Kidney (tissue), 13 donors: ENCODE measurements at regions not wholly inside any gene's neighbourhood (a gene's known extent, or its start where the extent isn't known, plus 50 kb on each side); places are given as distances from the start of the nearest gene placed in this dataset.

ENCODE experiments used
- DNase-seq, 5 donors: peaks; one replicate each; pipeline ENCODE4 v3.0.0-alpha.2; 2013 to 2020
- FAIRE-seq: peaks from 2 replicates; lab custom pipeline; 2012; peaks lifted over from hg19 to GRCh38; lab: Jason Lieb, UNC
- H3K27ac ChIP-seq, 2 donors: one replicate each; pipeline ENCODE4 v1.7.0; 2013; ENCODE audit warnings: low read depth in 2 of 2, low read length in 2 of 2, inconsistent platforms in 1 of 2
- H3K27me3 ChIP-seq: one replicate; pipeline ENCODE4 v1.7.1; 2013; ENCODE audit warnings: low read length, inconsistent platforms; ENCODE audit not compliant: control insufficient read depth, insufficient read depth
- H3K36me3 ChIP-seq, 3 donors: one replicate each; pipeline versions ENCODE4 v1.7.0 to v1.7.1; 2013; ENCODE audit warnings: low read length in 3 of 3, control low read depth in 1 of 3, inconsistent platforms in 1 of 3; ENCODE audit not compliant: insufficient read depth in 3 of 3, control insufficient read depth in 2 of 3
- H3K4me1 ChIP-seq, 3 donors: one replicate each; pipeline versions ENCODE4 v1.7.0 to v1.7.1; 2013; ENCODE audit warnings: low read length in 3 of 3, inconsistent platforms in 1 of 3, low read depth in 1 of 3; ENCODE audit not compliant: control insufficient read depth in 2 of 3, insufficient read depth in 2 of 3
- H3K4me3 ChIP-seq, 3 donors: one replicate each; pipeline versions ENCODE4 v1.7.0 to v1.8.1; 2013; ENCODE audit warnings: low read length in 3 of 3, control low read depth in 1 of 3, inconsistent platforms in 1 of 3
- H3K9ac ChIP-seq, 3 donors: one replicate each; pipeline versions ENCODE4 v1.7.0 to v1.7.1; 2013; ENCODE audit warnings: low read length in 3 of 3, control low read depth in 1 of 3, inconsistent platforms in 1 of 3
- H3K9me3 ChIP-seq, 3 donors: one replicate each; pipeline versions ENCODE4 v1.7.0 to v1.7.1; 2013; ENCODE audit warnings: low read length in 3 of 3, control low read depth in 1 of 3, inconsistent platforms in 1 of 3; ENCODE audit not compliant: control insufficient read depth in 2 of 3, insufficient read depth in 1 of 3
- intact Hi-C: fragments of 100-400 bp; cut with DNase I; formaldehyde crosslinking; loops from one replicate; pipeline ENCODE4 v1.11.1; 2022
- TF ChIP-seq, protein P1 (sequence below): IDR thresholded peaks from 3 replicates; pipeline ENCODE4 v1.5.1; 2012; ENCODE audit warnings: mild to moderate bottlenecking, moderate library complexity, borderline replicate concordance; ENCODE audit not compliant: insufficient read depth; ENCODE audit errors: extremely low read depth
- donor health status: control.
- donor health status: control.
- donor health status: control.
- donor health status: control.
- donor health status: control.
- donor health status: DM: yes; HTN: yes; CAD: no.
- donor health status: Normal renal cell carcinoma (clear cell type).

DNA sequence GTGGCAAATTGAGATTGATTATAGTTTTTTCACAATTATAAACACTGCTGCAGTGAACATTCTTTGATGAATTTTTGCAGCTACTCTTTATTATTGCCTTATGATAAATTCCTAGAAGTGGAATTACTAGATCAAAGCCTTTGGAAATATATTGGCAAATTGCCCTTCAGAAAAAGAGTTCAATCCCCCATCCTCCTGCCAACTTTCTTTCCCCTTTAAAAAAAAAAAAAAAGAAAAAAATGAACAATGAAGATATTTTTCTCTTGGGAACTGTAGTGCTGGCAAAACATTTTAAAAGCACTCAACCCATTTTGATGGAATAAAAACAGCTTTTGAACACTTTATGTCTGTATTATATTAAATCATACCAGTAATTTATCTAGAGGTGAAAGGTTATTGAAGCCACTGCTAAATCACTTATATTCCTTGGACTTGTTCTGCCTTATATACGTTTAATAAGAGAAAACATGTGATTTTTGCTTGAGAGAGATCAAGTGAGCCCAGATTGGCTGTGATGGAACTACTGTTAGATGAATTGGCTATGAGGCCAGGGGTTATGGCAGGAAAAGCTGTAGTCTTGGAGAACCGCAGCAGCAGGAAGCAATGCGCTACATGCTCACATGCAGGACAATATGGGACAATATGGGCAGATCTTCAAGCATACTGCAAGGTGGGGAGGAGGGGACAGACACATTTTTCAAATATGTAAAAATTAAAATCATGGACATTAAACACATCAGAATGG lies 212.8 kb upstream of the C2CD4B start:
- DNase-seq (peak in 2 of 5 donors; percentile 46 to 81), FAIRE-seq (no peak)
- H3K36me3 ChIP-seq, result no peaks in the 10 kb centered on the region
- H3K27ac ChIP-seq, result no peak overlapping the region
- intact Hi-C loops, result no loop called here
- H3K9ac ChIP-seq, result no peak overlapping the region
- TF ChIP-seq, protein P1, sequence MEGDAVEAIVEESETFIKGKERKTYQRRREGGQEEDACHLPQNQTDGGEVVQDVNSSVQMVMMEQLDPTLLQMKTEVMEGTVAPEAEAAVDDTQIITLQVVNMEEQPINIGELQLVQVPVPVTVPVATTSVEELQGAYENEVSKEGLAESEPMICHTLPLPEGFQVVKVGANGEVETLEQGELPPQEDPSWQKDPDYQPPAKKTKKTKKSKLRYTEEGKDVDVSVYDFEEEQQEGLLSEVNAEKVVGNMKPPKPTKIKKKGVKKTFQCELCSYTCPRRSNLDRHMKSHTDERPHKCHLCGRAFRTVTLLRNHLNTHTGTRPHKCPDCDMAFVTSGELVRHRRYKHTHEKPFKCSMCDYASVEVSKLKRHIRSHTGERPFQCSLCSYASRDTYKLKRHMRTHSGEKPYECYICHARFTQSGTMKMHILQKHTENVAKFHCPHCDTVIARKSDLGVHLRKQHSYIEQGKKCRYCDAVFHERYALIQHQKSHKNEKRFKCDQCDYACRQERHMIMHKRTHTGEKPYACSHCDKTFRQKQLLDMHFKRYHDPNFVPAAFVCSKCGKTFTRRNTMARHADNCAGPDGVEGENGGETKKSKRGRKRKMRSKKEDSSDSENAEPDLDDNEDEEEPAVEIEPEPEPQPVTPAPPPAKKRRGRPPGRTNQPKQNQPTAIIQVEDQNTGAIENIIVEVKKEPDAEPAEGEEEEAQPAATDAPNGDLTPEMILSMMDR, result no peak
- H3K4me3 ChIP-seq, result no peak overlapping the region
- H3K4me1 ChIP-seq, result no peaks in the 10 kb centered on the region
- H3K9me3 ChIP-seq, result no peaks in the 10 kb centered on the region
- no peaks in the 10 kb centered on the region for H3K27me3 ChIP-seq

DNA sequence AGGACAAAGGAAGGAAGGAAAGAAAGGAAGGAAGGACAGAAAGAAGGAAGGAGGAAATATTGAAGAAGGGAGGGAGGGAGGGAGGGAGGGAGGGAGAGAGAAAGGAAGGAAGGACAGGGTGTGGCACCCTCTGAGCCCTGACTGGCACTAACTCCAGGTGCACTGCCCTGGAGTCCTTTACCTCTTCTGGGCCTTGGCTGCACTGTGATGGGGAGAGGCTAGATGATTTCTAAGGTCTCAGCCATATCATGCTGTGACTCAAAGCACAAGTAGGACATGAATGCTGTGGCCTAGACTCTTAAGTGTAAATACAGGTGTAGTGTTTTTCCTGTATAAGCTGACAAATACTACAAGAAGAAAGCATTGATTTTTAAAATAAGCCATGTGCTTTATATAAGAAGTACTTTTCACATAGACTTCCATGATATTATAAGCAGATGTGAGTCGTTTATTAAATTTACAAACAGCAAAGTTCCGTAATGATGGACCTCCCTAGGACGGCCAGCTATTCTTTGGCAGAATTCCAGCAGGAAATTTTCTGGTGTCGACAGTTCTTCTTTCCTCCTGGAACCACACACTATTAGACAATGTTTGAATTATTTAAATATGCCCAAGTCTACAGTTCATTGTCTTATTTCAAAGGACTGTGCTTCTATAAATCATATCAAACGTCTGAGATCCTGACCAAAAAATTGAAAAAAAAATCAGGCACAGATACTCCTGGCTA lies 213.8 kb upstream of the C2CD4B start:
- Histone ChIP-seq H3K27ac (no peak overlapping the region), H3K4me1 (no peaks in the 10 kb centered on the region), H3K36me3 (no peaks in the 10 kb centered on the region), H3K9me3 (no peaks in the 10 kb centered on the region), H3K9ac (no peak overlapping the region), H3K4me3 (no peak overlapping the region), H3K27me3 (no peaks in the 10 kb centered on the region)
- no peak for DNase-seq
- TF ChIP-seq, protein P1, result no peak
- FAIRE-seq, result no peak
- intact Hi-C loops, result no loop called here

DNA sequence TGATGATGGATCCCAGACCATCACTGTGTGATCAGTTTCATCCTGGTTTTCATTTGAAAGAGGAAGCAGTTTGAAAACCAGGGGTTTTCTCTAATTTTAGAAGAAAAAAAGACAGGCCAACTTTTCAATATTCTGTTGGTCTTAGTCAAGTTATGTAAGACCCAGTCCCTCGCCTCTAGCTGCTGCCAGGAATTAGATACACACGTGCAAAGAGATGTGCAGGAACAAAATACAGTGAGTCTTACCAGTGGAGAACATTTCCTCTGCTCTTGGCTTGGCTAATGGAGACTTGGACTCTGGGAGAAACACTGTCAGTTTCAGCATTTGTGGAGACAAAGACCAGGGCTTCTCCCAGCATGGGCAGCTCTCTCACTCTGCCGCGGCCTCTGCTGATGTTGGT lies 214.9 kb upstream of the C2CD4B start:
- no peaks in the 10 kb centered on the region for H3K27me3 ChIP-seq
- intact Hi-C loops, result no loop called here
- H3K9ac ChIP-seq, result no peak overlapping the region
- no peaks in the 10 kb centered on the region for H3K4me1 ChIP-seq
- TF ChIP-seq, protein P1, result no peak
- H3K36me3 ChIP-seq, result no peaks in the 10 kb centered on the region
- FAIRE-seq, result no peak
- H3K9me3 ChIP-seq, result no peaks in the 10 kb centered on the region
- H3K4me3 ChIP-seq, result no peak overlapping the region
- DNase-seq, result no peak
- no peak overlapping the region for H3K27ac ChIP-seq
